PC-3 (cell line): ENCODE measurements at regions not wholly inside any gene's neighbourhood (a gene's known extent, or its start where the extent isn't known, plus 50 kb on each side); places are given as distances from the start of the nearest gene placed in this dataset.

ENCODE experiments used
- ATAC-seq: fragments of 200-7000 bp; cut with Tn5 transposase; 2 replicates; pipeline ENCODE4 v1.9.1; 2020; ENCODE audit warnings: mild to moderate bottlenecking, moderate library complexity
- BruUV-seq: library from RNA; stranded (reverse); fragments of 400-500 nt; replicated peaks from 2 replicates; lab custom pipeline; 2021; lab: Mats Ljungman, UMichigan
- CTCF ChIA-PET: fragments of 300-600 bp; sonication (Branson Sonifier 250); formaldehyde crosslinking; loops from one replicate; lab custom pipeline; 2022; ENCODE audit warnings: antibody characterized with exemption; lab: Charles Lee
- POLR2A ChIA-PET: fragments of 300-600 bp; sonication (Branson Sonifier 250); formaldehyde crosslinking; loops from one replicate; lab custom pipeline; 2022; ENCODE audit warnings: antibody characterized with exemption; ENCODE audit not compliant: unreplicated experiment; lab: Charles Lee
- DNase-seq: peaks from one replicate; pipeline ENCODE4 v3.0.0-alpha.2; 2015
- H2AFZ ChIP-seq: fragments of 300-600 bp; sonication (generic); 2 replicates; pipeline ENCODE4 v1.6.0; 2016; ENCODE audit warnings: antibody characterized with exemption, low read length
- H3F3A ChIP-seq: fragments of 300-600 bp; sonication (generic); one replicate; pipeline ENCODE4 v1.6.0; 2017; ENCODE audit warnings: antibody characterized with exemption, low read length, control low read depth, mild to moderate bottlenecking; ENCODE audit not compliant: unreplicated experiment
- H3K27ac ChIP-seq: fragments of 300-600 bp; sonication (generic); 2 replicates; pipeline ENCODE4 v1.5.1; 2016; ENCODE audit warnings: mild to moderate bottlenecking, low read length
- H3K27me3 ChIP-seq: fragments of 300-600 bp; sonication (generic); 2 replicates; pipeline ENCODE4 v1.6.1; 2016; ENCODE audit warnings: low read length, mixed read lengths
- H3K36me3 ChIP-seq: fragments of 300-600 bp; sonication (generic); 2 replicates; pipeline ENCODE4 v1.6.1; 2016; ENCODE audit warnings: low read depth, mixed run types, low read length, mixed read lengths
- H3K4me1 ChIP-seq: fragments of 300-600 bp; sonication (generic); 2 replicates; pipeline ENCODE4 v1.5.1; 2016; ENCODE audit warnings: low read length; ENCODE audit not compliant: insufficient read depth
- H3K4me2 ChIP-seq: fragments of 300-600 bp; sonication (generic); 2 replicates; pipeline ENCODE4 v1.6.0; 2016; ENCODE audit warnings: low read length
- H3K4me3 ChIP-seq: fragments of 300-600 bp; sonication (generic); 2 replicates; pipeline ENCODE4 v1.5.1; 2016; ENCODE audit warnings: mild to moderate bottlenecking, low read length, mixed read lengths
- H3K79me2 ChIP-seq: fragments of 300-600 bp; sonication (generic); 2 replicates; pipeline ENCODE4 v1.6.1; 2017; ENCODE audit warnings: low read length, mixed read lengths
- H3K9ac ChIP-seq: fragments of 300-600 bp; sonication (generic); 2 replicates; pipeline ENCODE4 v1.6.0; 2016; ENCODE audit warnings: mild to moderate bottlenecking, low read length
- H3K9me2 ChIP-seq: fragments of 300-600 bp; sonication (generic); replicated peaks from 2 replicates; pipeline ENCODE4 v1.6.1; 2016; ENCODE audit warnings: mixed run types, low read length, mixed read lengths
- H3K9me3 ChIP-seq: fragments of 300-600 bp; sonication (generic); 2 replicates; pipeline ENCODE4 v1.6.1; 2016; ENCODE audit warnings: low read length, mixed read lengths
- H4K20me1 ChIP-seq: fragments of 300-600 bp; sonication (generic); 2 replicates; pipeline ENCODE4 v1.6.1; 2016; ENCODE audit warnings: low read length, mixed read lengths
- CTCF ChIP-seq: fragments of 300-600 bp; sonication (generic); conservative IDR thresholded peaks from 2 replicates; pipeline ENCODE4 v1.5.1; 2017; ENCODE audit warnings: antibody characterized with exemption, low read depth, mild to moderate bottlenecking, low read length
- EZH2 ChIP-seq: fragments of 300-600 bp; sonication (generic); IDR thresholded peaks from one replicate; pipeline ENCODE4 v1.6.1; 2017; ENCODE audit warnings: antibody characterized with exemption, mild to moderate bottlenecking, low read length; ENCODE audit not compliant: unreplicated experiment
- EZH2phosphoT487 ChIP-seq: fragments of 300-600 bp; sonication (generic); IDR thresholded peaks from 2 replicates; pipeline ENCODE4 v1.6.1; 2018; ENCODE audit warnings: mild to moderate bottlenecking, antibody characterized with exemption, low read length, borderline replicate concordance
- intact Hi-C: fragments of 100-400 bp; cut with micrococcal nuclease; formaldehyde crosslinking; loops from 2 replicates; pipeline ENCODE4 v1.9.0; 2023

DNA sequence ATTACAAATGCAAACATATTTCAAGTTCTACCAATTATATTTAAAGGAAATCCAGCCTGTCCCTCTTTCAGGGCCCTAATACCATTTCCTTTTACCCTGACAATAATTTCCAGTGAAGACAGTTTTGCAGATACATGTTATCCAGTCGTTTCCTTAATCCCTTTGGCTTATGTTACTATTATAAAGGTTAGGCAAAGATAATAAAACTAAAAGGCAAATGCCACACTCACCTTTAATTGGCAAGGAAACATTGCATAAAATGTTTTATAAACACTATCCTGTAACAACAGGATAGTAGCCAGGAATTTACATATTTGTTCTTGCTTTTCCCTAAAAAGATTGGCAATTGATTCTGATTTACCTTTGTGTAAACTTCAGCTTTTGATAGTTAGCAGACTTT lies 168.7 kb downstream of the AEBP2 start:
- Histone ChIP-seq H3F3A (no peaks in the 10 kb centered on the region), H2AFZ (no peak overlapping the region), H3K9me2 (no peaks in the 10 kb centered on the region), H3K27me3 (no peaks in the 10 kb centered on the region), H3K4me2 (no peak overlapping the region), H3K4me3 (no peak overlapping the region), H3K9me3 (no peaks in the 10 kb centered on the region), H3K79me2 (no peaks in the 10 kb centered on the region), H4K20me1 (no peaks in the 10 kb centered on the region), H3K9ac (no peak overlapping the region), H3K36me3 (no peaks in the 10 kb centered on the region), H3K27ac (no peak overlapping the region), H3K4me1 (no peaks in the 10 kb centered on the region)
- intact Hi-C loops = no loop called here
- TF ChIP-seq CTCF (no peak), EZH2 (no peak), EZH2phosphoT487 (no peak)
- ATAC-seq (peak; percentile 55), DNase-seq (no peak)
- ChIA-PET POLR2A (no interaction called here), CTCF (no interaction called here)
- no TSS peak for BruUV-seq

DNA sequence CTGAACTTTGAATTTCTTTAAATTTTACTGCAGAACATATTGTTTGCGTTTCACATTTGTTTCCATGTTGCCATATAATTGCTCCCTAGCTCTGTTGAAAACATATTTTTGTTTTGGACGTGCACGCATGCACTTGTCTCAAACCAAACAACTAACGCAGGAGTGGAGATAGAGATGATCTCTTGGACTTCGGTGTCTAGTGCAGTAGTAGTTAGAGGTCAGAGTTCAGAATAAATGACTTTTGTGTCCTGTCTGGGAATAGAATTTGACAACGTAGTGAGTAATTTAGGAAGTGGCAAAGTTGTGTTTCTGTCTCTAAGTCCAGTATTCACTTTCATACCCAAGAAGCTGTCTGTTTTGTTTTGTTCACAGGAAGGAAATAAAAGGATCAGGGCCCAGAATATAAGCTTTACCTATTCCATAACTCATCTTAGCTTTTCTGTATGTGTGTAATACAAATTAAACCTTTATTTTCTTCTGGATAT lies 173.8 kb downstream of the AEBP2 start:
- Histone ChIP-seq H3K4me2 (no peak overlapping the region), H3K4me1 (no peaks in the 10 kb centered on the region), H3K79me2 (no peaks in the 10 kb centered on the region), H3K36me3 (no peaks in the 10 kb centered on the region), H3F3A (no peaks in the 10 kb centered on the region), H4K20me1 (no peaks in the 10 kb centered on the region), H3K27me3 (no peaks in the 10 kb centered on the region), H3K4me3 (no peak overlapping the region), H3K9ac (no peak overlapping the region), H3K9me3 (no peaks in the 10 kb centered on the region), H3K9me2 (no peaks in the 10 kb centered on the region), H3K27ac (no peak overlapping the region), H2AFZ (no peak overlapping the region)
- no TSS peak for BruUV-seq
- ChIA-PET POLR2A (no interaction called here), CTCF (no interaction called here)
- no peak for ATAC-seq
- DNase-seq = no peak
- intact Hi-C loops = no loop called here
- no peak for TF ChIP-seq EZH2
- no peak for TF ChIP-seq CTCF
- TF ChIP-seq EZH2phosphoT487 = no peak

- intact Hi-C loops = no loop called here
- TF ChIP-seq EZH2phosphoT487 (no peak), CTCF (no peak), EZH2 (no peak)
- H3K27me3 ChIP-seq = no peaks in the 10 kb centered on the region
- ChIA-PET POLR2A (no interaction called here), CTCF (no interaction called here)
- no peak overlapping the region for H3K4me3 ChIP-seq
- H3K36me3 ChIP-seq = no peaks in the 10 kb centered on the region
- no TSS peak for BruUV-seq
- H3K4me2 ChIP-seq = no peak overlapping the region
- H4K20me1 ChIP-seq = no peaks in the 10 kb centered on the region
- DNase-seq (no peak), ATAC-seq (no peak)
- no peaks in the 10 kb centered on the region for H3K79me2 ChIP-seq
- no peaks in the 10 kb centered on the region for H3K9me3 ChIP-seq
- no peaks in the 10 kb centered on the region for H3F3A ChIP-seq
- no peak overlapping the region for H2AFZ ChIP-seq
- H3K4me1 ChIP-seq = 0 out of 2 replicates have a peak, but pooled peaks cover under 1% of the 10 kb centered on the region
- H3K9me2 ChIP-seq = no peaks in the 10 kb centered on the region
- H3K9ac ChIP-seq = no peak overlapping the region
- H3K27ac ChIP-seq = no peak overlapping the region
These were observed 175.5 kb downstream of the AEBP2 start for GRCh38 chr12:19614601-19615383.
